PFSK-1 (cell line): ENCODE measurements at regions not wholly inside any gene's neighbourhood (a gene's known extent, or its start where the extent isn't known, plus 50 kb on each side); places are given as distances from the start of the nearest gene placed in this dataset.

Experiments used
- FOXP2 ChIP-seq: optimal IDR thresholded peaks from 2 replicates; pipeline ENCODE3; 2011; ENCODE audit warnings: borderline replicate concordance, control low read depth, inconsistent platforms; ENCODE audit not compliant: insufficient read depth; ENCODE audit errors: extremely low read length, extremely low read depth
- POLR2AphosphoS5 ChIP-seq: IDR thresholded peaks from 2 replicates; pipeline ENCODE4 v1.6.1; 2012; ENCODE audit warnings: low read depth, mild to moderate bottlenecking, control low read depth, low read length, moderate library complexity
- SIN3A ChIP-seq: IDR thresholded peaks from 2 replicates; pipeline ENCODE4 v1.6.1; 2012; ENCODE audit warnings: mild to moderate bottlenecking, low read length, moderate library complexity, borderline replicate concordance; ENCODE audit not compliant: insufficient read depth
- TAF1 ChIP-seq: IDR thresholded peaks from 2 replicates; pipeline ENCODE4 v1.6.1; 2012; ENCODE audit warnings: low read length, control low read depth, borderline replicate concordance; ENCODE audit not compliant: insufficient read depth
- TF ChIP-seq, protein P1 (sequence below), 2 experiments: IDR thresholded peaks; 2 replicates each; pipeline versions ENCODE4 v1.6.1 to v1.8.0; 2011 to 2012; ENCODE audit warnings: low read depth in 2 of 2, low read length in 2 of 2, control low read depth in 1 of 2, inconsistent platforms in 1 of 2, mild to moderate bottlenecking in 1 of 2, moderate library complexity in 1 of 2; ENCODE audit not compliant: insufficient read depth in 1 of 2

DNA sequence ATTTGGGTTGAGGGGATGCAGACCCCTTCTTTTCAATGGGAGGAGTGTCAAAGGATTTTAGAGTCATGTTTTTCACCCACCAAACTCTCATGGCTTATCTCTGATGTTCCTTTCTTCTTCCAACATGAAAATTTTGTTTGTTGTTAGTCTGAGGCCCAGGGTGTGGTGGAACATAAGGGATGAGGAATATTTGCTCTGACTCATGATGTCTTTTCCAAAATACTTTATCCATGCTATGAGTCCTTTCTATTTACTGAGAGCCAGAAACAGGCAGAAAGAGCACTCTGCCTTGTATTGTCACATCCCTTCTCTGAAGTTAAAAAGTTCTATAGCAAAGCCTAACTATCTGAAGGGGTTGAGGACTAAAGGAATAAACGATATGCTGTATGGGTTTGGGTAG is 61.6 kb upstream of the GYPA start:
- TF ChIP-seq FOXP2 (no peak), SIN3A (no peak), POLR2AphosphoS5 (no peak), TAF1 (no peak)
- TF ChIP-seq, protein P1, sequence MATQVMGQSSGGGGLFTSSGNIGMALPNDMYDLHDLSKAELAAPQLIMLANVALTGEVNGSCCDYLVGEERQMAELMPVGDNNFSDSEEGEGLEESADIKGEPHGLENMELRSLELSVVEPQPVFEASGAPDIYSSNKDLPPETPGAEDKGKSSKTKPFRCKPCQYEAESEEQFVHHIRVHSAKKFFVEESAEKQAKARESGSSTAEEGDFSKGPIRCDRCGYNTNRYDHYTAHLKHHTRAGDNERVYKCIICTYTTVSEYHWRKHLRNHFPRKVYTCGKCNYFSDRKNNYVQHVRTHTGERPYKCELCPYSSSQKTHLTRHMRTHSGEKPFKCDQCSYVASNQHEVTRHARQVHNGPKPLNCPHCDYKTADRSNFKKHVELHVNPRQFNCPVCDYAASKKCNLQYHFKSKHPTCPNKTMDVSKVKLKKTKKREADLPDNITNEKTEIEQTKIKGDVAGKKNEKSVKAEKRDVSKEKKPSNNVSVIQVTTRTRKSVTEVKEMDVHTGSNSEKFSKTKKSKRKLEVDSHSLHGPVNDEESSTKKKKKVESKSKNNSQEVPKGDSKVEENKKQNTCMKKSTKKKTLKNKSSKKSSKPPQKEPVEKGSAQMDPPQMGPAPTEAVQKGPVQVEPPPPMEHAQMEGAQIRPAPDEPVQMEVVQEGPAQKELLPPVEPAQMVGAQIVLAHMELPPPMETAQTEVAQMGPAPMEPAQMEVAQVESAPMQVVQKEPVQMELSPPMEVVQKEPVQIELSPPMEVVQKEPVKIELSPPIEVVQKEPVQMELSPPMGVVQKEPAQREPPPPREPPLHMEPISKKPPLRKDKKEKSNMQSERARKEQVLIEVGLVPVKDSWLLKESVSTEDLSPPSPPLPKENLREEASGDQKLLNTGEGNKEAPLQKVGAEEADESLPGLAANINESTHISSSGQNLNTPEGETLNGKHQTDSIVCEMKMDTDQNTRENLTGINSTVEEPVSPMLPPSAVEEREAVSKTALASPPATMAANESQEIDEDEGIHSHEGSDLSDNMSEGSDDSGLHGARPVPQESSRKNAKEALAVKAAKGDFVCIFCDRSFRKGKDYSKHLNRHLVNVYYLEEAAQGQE (IDR thresholded peaks at IDR 0.05; ENCODE audit: insufficient read depth in 1 of 2, low read depth in 2 of 2, low read length in 2 of 2), result no peak

DNA sequence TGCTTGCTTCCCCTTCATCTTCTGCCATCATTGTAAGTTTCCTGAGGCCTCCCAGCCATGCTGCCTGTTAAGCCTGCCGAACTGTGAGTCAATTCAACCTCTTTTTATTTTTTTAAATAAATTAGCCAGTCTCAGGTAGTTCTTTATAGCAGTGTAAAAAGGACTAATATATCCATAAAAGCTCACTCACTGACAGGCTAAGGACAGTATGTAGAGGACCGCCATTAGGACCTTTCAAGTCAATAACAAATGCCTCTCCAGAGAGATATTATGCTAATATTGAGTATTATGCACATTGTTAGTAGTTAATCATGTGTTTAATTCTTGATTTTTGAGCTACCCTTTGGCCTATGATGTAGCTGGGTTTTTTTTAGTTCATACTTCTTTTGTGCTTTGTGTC is 62.6 kb upstream of the GYPA start:
- TF ChIP-seq SIN3A (no peak), FOXP2 (no peak), POLR2AphosphoS5 (no peak), TAF1 (no peak)
- TF ChIP-seq, protein P1 (IDR thresholded peaks at IDR 0.05; ENCODE audit: insufficient read depth in 1 of 2, low read depth in 2 of 2, low read length in 2 of 2), result no peak

DNA sequence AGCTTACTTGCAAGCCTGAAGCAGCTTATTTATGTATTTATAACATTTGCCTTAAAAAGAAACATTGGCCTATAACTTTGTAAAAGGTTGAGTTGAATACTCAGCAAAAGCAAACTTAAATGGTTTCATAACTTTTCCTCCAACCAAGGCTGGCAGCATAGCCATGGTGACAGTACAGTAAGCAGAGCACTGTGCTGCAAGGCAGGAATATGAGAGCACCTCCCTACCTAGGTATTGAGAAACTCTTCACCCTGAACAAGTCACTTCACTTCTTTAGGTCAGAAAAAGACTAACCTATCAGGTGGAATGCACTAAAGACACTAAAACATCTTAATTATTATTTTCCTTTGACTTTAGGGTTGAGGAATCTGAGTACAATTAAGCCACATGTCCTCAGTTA is 63.9 kb upstream of the GYPA start:
- TF ChIP-seq SIN3A (no peak), TAF1 (no peak), POLR2AphosphoS5 (no peak), FOXP2 (no peak)
- TF ChIP-seq, protein P1 (IDR thresholded peaks at IDR 0.05; ENCODE audit: insufficient read depth in 1 of 2, low read depth in 2 of 2, low read length in 2 of 2), result no peak

DNA sequence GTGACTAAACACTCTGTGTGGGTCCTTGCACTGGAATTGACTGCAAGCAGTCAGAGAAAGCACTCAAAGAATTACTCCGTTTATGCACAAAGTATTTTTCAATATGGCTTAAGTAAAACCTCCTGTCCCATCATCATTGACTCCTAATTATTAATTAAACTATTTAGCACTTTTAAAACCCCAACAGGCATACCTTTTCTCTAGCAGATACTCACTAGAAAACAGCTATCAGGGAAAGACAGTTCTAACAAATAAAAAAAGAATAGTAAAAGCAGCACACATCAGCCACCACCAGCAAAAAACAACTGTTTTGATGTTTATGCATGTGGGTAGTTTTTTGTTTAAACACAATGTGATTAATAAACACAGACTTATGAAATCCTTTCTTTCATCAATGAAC is 66.2 kb upstream of the GYPA start:
- TF ChIP-seq SIN3A, result no peak
- no peak for TF ChIP-seq FOXP2
- TF ChIP-seq TAF1, result no peak
- no peak for TF ChIP-seq POLR2AphosphoS5
- TF ChIP-seq, protein P1 (IDR thresholded peaks at IDR 0.05; ENCODE audit: insufficient read depth in 1 of 2, low read depth in 2 of 2, low read length in 2 of 2), result no peak

DNA sequence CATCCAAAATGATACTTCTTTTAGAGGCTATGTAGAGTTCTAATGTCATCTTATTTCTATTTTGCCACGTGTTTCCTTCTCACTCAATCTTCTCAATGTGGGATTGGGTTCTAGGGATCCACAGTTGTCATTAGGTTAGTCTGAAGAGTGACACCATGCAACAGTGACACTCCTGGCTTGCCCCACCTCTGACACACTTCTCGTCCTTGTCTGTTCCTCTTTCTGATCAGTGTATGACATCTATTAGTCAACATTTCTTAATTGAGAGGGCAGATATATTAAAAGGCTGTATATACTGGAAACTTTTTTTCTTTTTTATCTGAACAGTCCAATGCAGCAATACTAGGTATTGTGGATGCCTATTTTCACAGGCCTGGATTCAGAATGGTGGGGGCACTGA is 67.6 kb upstream of the GYPA start:
- TF ChIP-seq POLR2AphosphoS5, result no peak
- TF ChIP-seq FOXP2, result no peak
- TF ChIP-seq TAF1, result no peak
